ENCODE measurements at regions not wholly inside any gene's neighbourhood (a gene's known extent, or its start where the extent isn't known, plus 50 kb on each side); places are given as distances from the start of the nearest gene placed in this dataset.

DNA sequence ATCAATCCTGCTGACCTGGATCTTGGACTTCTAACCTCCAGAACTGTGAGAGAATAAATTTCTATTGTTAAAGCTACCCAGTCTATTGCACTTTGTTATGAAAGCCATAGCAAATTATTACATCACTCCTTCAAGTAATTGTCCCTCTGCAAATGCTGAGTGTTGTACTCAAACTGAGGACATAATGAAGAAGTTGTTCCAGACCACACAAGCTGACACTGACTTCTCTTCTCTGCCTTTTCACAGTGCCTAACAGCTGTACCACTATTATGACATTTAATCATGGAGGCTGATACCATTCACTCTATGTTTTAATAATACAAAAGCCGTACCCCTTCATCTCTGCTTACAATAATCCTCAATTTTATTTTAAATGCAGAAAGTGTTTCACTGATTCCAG is 424.1 kb upstream of the PIK3C3 start:
- no peak for TF ChIP-seq JUND (IDR thresholded peaks at IDR 0.05; ENCODE audit: low read depth)
- DNase-seq (ENCODE audit: low read depth in 1 of 2, low spot score in 1 of 2): no peak
- in situ Hi-C loops (cut with HindIII; ENCODE audit: low pct_unique_long_range_greater_than_20kb, low sequenced_read_pairs): no loop called here

DNA sequence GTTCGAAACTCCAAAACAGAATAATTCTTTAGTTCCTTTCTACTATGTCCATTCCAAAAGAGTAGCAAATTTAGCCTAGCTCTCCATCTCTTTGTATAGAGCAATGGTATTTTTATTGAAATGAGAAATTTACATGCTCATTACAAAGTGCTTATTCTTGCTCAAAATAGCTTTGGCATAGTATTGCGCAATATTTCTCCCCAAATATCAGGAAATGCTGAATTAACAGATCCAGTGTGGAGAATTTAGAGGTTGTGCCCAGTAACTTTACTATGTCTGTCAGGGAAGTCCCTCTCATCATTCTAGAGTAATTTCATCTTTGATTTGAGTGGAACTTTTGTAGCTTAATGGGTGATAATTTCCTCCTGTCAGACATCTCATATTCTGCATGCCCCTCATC is 425.9 kb upstream of the PIK3C3 start:
- TF ChIP-seq JUND (IDR thresholded peaks at IDR 0.05; ENCODE audit: low read depth): no peak
- no peak for DNase-seq (ENCODE audit: low read depth in 1 of 2, low spot score in 1 of 2)
- in situ Hi-C loops (cut with HindIII; ENCODE audit: low pct_unique_long_range_greater_than_20kb, low sequenced_read_pairs): no loop called here

DNA sequence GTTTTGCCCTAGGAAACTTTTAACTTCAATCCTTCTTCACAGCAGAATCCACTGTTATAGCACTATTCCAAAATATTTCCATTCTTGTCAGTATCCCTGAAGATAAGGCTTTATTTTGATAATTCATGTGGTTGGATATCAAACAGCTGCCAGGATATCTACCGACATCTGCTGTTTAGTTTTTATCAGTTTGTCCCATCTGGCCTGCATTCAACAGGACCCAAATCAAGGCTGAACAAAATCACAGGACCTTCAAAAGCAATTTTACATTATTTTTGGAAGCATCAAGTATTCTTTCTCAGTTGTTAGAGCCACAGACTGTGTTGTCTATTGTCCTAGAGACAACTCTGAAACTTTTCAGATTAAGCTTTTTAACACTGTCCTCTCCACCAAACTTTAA is 429.0 kb upstream of the PIK3C3 start:
- in situ Hi-C loops (cut with HindIII; ENCODE audit: low pct_unique_long_range_greater_than_20kb, low sequenced_read_pairs): no loop called here
- no peak for TF ChIP-seq JUND (IDR thresholded peaks at IDR 0.05; ENCODE audit: low read depth)
- DNase-seq (ENCODE audit: low read depth in 1 of 2, low spot score in 1 of 2): no peak

DNA sequence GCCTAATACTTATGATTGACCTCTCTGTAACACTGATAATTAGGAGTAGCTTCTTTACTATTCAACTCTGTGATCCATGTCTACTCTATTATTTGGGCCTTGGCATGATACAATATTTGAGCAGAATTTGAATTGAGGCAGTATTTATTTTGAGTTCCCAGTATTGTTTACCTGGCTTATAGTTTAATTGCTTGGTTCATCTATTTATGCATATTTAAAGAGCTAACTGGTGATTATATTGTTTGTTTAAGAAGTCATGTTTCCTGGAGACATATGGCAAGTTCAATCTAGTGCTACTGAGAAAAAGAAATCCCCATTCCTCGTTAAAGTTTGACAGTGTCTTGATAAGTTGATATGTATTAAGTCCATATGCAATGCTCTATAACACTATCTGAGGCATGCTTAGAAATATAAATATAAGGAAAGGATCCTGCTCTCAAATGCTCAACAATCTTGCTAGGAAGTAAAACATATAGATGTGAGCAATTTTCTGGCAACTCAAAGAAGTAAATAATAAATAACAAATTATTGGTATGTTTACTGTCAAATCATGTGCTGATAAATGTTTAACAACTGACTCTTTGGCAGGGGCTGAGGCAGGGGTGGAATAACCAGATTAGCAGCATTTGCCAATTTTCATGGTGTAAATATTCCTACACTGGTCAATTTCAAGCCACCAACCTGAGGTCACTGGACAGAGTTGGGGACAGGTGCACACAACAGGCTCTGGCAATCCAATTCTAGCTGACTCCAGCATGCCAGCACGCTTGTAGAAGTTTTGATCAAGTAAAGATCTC is 430.2 kb upstream of the PIK3C3 start:
- no peak for DNase-seq (ENCODE audit: low read depth in 1 of 2, low spot score in 1 of 2)
- TF ChIP-seq JUND (IDR thresholded peaks at IDR 0.05; ENCODE audit: low read depth): no peak
- in situ Hi-C loops (cut with HindIII; ENCODE audit: low pct_unique_long_range_greater_than_20kb, low sequenced_read_pairs): no loop called here

DNA sequence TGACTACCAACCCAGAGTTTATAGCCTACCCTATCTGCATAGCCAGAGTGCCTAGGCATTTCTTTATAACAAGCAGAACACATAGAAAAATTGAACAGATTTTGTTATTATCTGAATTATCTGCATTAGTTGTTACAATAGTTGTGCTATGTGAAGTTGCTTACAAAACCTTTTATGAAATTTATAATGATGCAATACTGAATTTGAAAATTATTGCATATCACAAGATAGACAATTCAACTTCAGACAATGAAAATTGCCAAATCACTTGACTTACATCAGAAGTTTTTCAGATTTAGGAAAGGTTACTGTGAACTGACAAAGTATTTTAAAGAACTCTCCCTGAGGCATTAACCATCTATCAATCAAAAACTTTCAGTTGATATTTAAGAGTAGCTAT is 437.9 kb upstream of the PIK3C3 start:
- no peak for DNase-seq (ENCODE audit: low read depth in 1 of 2, low spot score in 1 of 2)
- no peak for TF ChIP-seq JUND (IDR thresholded peaks at IDR 0.05; ENCODE audit: low read depth)
- in situ Hi-C loops (cut with HindIII; ENCODE audit: low pct_unique_long_range_greater_than_20kb, low sequenced_read_pairs): no loop called here

DNA sequence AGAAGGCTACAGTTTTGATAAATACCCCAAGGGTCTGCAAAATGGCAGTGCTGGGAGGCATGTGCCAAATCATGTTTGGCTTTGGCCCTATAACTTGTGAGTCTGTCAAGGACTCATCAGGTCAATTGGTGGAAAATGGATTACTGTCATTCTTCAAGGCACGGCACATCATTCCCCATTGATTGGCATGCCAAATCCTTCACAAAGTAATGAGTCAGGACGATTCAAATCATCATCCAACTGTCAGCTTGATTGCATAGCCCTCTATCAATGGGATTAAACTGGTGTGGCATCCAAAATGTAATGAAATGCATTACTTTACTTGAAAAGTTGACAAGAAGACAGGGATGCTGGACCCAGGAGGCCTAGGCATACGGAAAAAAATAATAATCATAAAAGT is 441.6 kb upstream of the PIK3C3 start:
- DNase-seq (ENCODE audit: low read depth in 1 of 2, low spot score in 1 of 2): no peak
- no peak for TF ChIP-seq JUND (IDR thresholded peaks at IDR 0.05; ENCODE audit: low read depth)
- in situ Hi-C loops (cut with HindIII; ENCODE audit: low pct_unique_long_range_greater_than_20kb, low sequenced_read_pairs): no loop called here

DNA sequence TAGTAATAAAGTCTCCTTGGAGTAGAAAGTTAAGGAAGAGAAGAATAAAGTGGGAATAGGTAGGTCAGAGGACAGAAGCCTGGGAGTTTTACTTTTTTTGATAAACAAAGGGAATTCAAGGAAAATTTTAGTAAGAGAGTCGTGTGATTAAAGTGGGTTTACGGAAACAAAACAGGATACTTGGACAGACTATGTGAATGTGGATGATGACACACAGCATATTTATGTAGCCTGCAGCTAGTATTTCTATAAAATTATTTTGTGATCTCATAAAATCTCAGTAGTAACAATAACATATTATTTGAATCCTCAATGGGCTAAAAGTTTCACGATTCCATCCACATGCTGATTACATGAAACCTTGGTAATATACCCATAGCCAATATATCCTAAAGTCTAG is 450.7 kb upstream of the PIK3C3 start:
- DNase-seq (ENCODE audit: low read depth in 1 of 2, low spot score in 1 of 2): no peak
- in situ Hi-C loops (cut with HindIII; ENCODE audit: low pct_unique_long_range_greater_than_20kb, low sequenced_read_pairs): no loop called here
- TF ChIP-seq JUND (IDR thresholded peaks at IDR 0.05; ENCODE audit: low read depth): no peak

DNA sequence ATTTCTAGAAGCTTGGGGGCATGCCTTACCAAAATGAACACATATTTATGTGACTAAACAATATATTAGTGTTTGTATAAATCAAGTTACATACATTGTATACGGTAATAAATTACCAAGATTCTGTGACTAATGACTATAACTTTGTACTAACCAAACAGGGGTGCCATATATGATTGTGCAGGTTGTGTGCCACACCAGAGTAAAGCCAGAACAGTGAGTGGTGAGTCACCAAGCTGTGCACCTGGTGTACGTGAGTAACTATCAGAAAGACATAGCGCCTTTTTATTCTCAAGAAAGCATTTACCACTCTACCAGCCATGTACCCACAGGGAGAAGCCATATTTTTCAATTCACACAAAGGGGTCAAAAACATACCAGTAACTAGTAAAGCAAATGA is 453.2 kb upstream of the PIK3C3 start:
- in situ Hi-C loops (cut with HindIII; ENCODE audit: low pct_unique_long_range_greater_than_20kb, low sequenced_read_pairs): no loop called here
- no peak for TF ChIP-seq JUND (IDR thresholded peaks at IDR 0.05; ENCODE audit: low read depth)
- DNase-seq (ENCODE audit: low read depth in 1 of 2, low spot score in 1 of 2): no peak

DNA sequence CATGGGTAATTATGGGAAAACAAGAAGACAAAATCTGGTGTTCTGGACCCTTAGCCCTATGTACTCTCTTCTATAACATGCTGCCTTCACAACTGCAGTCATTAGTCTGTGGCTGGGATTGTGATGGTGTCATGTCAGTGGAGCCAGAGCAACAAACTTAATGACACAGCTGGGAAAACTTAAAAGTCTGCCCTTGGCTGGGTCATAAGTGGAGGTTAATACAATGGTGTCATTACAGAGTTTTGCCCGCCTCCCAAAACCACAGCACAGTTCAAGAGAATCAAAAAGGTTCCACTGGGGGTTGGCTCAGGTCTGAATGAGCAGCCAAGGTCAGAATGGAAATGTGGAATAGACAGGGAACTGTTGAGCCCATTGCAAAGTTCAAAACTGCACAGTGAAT is 455.7 kb upstream of the PIK3C3 start:
- no peak for TF ChIP-seq JUND (IDR thresholded peaks at IDR 0.05; ENCODE audit: low read depth)
- in situ Hi-C loops (cut with HindIII; ENCODE audit: low pct_unique_long_range_greater_than_20kb, low sequenced_read_pairs): no loop called here
- no peak for DNase-seq (ENCODE audit: low read depth in 1 of 2, low spot score in 1 of 2)

DNA sequence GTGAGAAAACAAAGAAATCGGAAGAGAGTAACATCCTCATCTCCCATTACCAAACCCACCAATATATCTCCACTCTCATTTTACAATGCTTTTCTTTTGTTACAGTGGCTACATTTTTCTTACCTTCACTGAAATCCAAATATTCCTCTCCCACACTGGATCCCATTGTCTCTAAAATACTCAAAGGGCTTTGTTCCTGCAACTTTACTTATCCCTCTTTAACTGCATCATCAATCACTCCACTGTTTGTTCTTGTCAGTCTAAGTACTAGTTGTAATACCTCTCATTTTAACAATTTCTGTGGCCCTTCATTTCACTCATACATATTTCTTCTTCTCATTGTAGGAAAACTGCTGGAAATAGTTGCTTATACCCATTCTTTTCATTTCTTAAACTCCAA is 464.2 kb upstream of the PIK3C3 start:
- no peak for TF ChIP-seq JUND (IDR thresholded peaks at IDR 0.05; ENCODE audit: low read depth)
- in situ Hi-C loops (cut with HindIII; ENCODE audit: low pct_unique_long_range_greater_than_20kb, low sequenced_read_pairs): no loop called here
- DNase-seq (ENCODE audit: low read depth in 1 of 2, low spot score in 1 of 2): no peak

DNA sequence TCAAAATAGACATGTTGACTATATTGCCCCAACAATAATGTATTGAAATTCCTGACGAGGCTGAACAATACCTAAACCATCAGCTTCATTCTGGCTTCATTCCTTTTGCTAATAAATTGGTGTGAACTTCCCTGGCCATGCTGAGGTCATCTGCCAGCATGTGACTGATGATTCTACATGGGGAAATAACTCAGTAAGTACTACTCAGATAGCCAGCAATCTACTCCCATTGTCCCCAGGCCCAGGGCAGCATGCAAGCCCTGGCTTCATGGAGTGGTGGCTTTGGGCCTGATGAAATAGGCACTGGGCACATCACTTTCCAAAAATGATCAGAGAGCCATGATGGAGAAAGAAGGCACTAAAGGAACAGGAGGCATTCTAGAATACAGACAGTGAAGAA is 468.5 kb upstream of the PIK3C3 start:
- in situ Hi-C loops (cut with HindIII; ENCODE audit: low pct_unique_long_range_greater_than_20kb, low sequenced_read_pairs): no loop called here
- no peak for TF ChIP-seq JUND (IDR thresholded peaks at IDR 0.05; ENCODE audit: low read depth)
- no peak for DNase-seq (ENCODE audit: low read depth in 1 of 2, low spot score in 1 of 2)

DNA sequence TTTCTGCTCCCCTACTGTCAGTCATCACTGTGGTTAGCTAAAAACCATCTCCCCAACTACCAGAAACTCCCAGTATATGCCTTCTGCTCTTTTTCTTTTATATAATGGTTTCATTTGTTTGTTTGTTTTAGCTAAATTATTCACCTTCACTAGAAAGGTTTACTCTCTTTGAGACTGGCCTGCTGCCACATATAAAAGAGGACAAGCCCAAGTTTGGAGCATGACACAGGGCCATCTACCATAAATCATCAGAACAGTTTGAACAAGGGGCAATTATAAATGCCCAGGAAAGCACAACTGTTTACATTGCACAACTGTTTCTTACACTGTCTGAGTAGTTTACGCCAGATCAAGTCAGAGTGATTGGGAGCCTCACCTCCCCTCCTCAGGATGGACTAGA is 471.0 kb upstream of the PIK3C3 start:
- no peak for DNase-seq (ENCODE audit: low read depth in 1 of 2, low spot score in 1 of 2)
- TF ChIP-seq JUND (IDR thresholded peaks at IDR 0.05; ENCODE audit: low read depth): no peak
- in situ Hi-C loops (cut with HindIII; ENCODE audit: low pct_unique_long_range_greater_than_20kb, low sequenced_read_pairs): no loop called here

DNA sequence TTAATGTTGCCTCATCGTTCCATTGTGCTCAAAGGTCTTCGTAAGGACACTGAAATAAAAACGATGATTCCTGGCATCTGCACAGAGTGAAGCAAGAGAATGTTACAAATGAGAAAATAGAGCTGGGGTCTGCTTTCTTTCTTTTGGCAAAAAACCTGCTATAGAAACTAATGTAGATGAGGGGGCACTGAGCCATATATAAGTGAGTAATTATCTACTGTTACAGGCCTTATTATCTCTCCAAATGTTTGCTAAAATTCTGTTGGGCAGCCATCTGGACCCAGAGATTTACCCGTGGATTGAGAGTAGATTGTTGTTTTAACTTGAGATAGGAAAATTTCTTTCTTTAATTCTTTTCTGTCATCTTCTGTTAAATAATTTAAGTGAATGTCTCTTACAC is 472.5 kb upstream of the PIK3C3 start:
- in situ Hi-C loops (cut with HindIII; ENCODE audit: low pct_unique_long_range_greater_than_20kb, low sequenced_read_pairs): no loop called here
- TF ChIP-seq JUND (IDR thresholded peaks at IDR 0.05; ENCODE audit: low read depth): no peak
- DNase-seq (ENCODE audit: low read depth in 1 of 2, low spot score in 1 of 2): no peak

Data from T47D (cell line).